ENCODE measurements at regions not wholly inside any gene's neighbourhood (a gene's known extent, or its start where the extent isn't known, plus 50 kb on each side); places are given as distances from the start of the nearest gene placed in this dataset.

DNA sequence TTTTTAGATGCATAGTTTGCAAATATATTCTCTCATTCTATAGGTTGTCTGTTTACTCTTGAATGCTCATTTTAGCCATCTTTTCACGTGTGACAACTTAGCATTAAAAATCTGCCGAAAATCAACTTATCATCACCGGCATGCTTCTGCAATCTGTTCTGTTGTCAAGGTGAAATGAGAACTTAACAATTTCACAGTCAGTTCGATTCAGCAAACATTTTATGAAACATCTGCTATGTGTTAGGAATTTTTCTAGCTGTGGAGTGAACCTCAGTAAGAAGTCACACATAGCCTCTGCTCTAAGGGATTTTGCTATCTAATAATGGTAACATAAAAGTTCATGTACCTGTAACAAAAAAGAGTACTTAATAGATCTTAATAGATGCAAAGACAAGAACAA is 256.1 kb downstream of the ZWINT start (continued):
- TF ChIP-seq, protein P1, sequence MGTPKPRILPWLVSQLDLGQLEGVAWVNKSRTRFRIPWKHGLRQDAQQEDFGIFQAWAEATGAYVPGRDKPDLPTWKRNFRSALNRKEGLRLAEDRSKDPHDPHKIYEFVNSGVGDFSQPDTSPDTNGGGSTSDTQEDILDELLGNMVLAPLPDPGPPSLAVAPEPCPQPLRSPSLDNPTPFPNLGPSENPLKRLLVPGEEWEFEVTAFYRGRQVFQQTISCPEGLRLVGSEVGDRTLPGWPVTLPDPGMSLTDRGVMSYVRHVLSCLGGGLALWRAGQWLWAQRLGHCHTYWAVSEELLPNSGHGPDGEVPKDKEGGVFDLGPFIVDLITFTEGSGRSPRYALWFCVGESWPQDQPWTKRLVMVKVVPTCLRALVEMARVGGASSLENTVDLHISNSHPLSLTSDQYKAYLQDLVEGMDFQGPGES (IDR thresholded peaks at IDR 0.05) = no peak
- TF ChIP-seq BCL11A (IDR thresholded peaks at IDR 0.05; ENCODE audit: low read depth, low read length) = no peak
- TF ChIP-seq, protein P2, sequence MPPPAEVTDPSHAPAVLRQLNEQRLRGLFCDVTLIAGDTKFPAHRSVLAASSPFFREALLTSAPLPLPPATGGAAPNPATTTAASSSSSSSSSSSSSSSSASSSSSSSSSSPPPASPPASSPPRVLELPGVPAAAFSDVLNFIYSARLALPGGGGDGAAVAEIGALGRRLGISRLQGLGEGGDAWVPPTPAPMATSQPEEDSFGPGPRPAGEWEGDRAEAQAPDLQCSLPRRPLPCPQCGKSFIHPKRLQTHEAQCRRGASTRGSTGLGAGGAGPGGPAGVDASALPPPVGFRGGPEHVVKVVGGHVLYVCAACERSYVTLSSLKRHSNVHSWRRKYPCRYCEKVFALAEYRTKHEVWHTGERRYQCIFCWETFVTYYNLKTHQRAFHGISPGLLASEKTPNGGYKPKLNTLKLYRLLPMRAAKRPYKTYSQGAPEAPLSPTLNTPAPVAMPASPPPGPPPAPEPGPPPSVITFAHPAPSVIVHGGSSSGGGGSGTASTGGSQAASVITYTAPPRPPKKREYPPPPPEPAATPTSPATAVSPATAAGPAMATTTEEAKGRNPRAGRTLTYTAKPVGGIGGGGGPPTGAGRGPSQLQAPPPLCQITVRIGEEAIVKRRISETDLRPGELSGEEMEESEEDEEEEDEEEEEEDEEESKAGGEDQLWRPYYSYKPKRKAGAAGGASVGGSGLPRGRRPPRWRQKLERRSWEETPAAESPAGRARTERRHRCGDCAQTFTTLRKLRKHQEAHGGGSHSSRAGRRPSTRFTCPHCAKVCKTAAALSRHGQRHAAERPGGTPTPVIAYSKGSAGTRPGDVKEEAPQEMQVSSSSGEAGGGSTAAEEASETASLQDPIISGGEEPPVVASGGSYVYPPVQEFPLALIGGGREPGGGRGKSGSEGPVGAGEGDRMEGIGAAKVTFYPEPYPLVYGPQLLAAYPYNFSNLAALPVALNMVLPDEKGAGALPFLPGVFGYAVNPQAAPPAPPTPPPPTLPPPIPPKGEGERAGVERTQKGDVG (CRISPR knock-in tag; IDR thresholded peaks at IDR 0.05) = no peak
- TF ChIP-seq, protein P3, sequence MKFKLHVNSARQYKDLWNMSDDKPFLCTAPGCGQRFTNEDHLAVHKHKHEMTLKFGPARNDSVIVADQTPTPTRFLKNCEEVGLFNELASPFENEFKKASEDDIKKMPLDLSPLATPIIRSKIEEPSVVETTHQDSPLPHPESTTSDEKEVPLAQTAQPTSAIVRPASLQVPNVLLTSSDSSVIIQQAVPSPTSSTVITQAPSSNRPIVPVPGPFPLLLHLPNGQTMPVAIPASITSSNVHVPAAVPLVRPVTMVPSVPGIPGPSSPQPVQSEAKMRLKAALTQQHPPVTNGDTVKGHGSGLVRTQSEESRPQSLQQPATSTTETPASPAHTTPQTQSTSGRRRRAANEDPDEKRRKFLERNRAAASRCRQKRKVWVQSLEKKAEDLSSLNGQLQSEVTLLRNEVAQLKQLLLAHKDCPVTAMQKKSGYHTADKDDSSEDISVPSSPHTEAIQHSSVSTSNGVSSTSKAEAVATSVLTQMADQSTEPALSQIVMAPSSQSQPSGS (IDR thresholded peaks at IDR 0.05; ENCODE audit: low read length) = no peak
- TF ChIP-seq TCF3 (IDR thresholded peaks at IDR 0.05; ENCODE audit: borderline replicate concordance, insufficient read depth, low read depth, low read length) = no peak
- TF ChIP-seq, protein P4, sequence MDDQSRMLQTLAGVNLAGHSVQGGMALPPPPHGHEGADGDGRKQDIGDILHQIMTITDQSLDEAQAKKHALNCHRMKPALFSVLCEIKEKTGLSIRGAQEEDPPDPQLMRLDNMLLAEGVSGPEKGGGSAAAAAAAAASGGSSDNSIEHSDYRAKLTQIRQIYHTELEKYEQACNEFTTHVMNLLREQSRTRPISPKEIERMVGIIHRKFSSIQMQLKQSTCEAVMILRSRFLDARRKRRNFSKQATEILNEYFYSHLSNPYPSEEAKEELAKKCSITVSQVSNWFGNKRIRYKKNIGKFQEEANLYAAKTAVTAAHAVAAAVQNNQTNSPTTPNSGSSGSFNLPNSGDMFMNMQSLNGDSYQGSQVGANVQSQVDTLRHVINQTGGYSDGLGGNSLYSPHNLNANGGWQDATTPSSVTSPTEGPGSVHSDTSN (IDR thresholded peaks at IDR 0.05; ENCODE audit: insufficient replicate concordance, low read depth, low read length) = no peak
